Tibial nerve (tissue), 4 donors: ENCODE measurements at regions not wholly inside any gene's neighbourhood (a gene's known extent, or its start where the extent isn't known, plus 50 kb on each side); places are given as distances from the start of the nearest gene placed in this dataset.

Experiments
- CTCF ChIP-seq, 5 experiments: fragments of 200-600 bp in 3 of 5; fragments of 450-650 bp in 2 of 5; sonication (generic) in 3 of 5; IDR thresholded peaks; one replicate each; pipeline ENCODE4 v1.5.1; 2016 to 2019; ENCODE audit warnings: antibody characterized with exemption in 5 of 5, mild to moderate bottlenecking in 3 of 5, moderate library complexity in 2 of 5
- EP300 ChIP-seq, 2 donors: sonication (generic); formaldehyde crosslinking; IDR thresholded peaks; one replicate each; pipeline ENCODE4 v1.6.1; 2017; ENCODE audit warnings: antibody characterized with exemption in 2 of 2, mild to moderate bottlenecking in 1 of 2
- POLR2A ChIP-seq, 2 donors: fragments of 450-650 bp; IDR thresholded peaks; one replicate each; pipeline ENCODE4 v1.6.1; 2017; ENCODE audit warnings: antibody characterized with exemption in 2 of 2, mild to moderate bottlenecking in 2 of 2, moderate library complexity in 2 of 2

GRCh38 chr16:8096211-8096610 is 494.1 kb downstream of the TMEM114 start:
- no peak for TF ChIP-seq POLR2A (IDR thresholded peaks at IDR 0.05)
- TF ChIP-seq CTCF (IDR thresholded peaks at IDR 0.05), result no peak
- no peak for TF ChIP-seq EP300 (IDR thresholded peaks at IDR 0.05)
